ENCODE measurements at regions not wholly inside any gene's neighbourhood (a gene's known extent, or its start where the extent isn't known, plus 50 kb on each side); places are given as distances from the start of the nearest gene placed in this dataset.

DNA sequence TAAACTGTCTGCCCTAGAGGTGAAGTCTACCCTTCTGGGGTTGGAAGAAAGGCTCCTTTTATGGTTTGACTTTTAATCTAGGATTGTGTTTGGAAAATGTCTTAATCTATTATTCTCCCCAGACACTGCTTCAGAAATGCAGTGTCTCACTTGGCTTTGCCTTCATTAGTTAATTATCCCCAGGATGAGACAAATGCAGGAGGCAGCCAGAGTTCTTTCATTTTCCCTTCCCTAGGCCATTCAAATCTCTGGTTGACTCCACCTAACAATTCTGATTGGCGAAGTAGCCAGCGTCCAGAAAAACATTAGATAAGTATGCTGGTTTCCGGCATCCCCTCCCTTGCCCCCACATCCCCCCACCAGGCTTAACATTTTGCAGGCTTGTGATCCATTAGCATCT is 325.8 kb upstream of the PBX1 start:
- H3K4me1 ChIP-seq (replicated peaks in 1 of 2; ENCODE audit: control insufficient read depth in 2 of 2, insufficient read depth in 2 of 2, low read length in 2 of 2), result no peaks in the 10 kb centered on the region
- no peaks in the 10 kb centered on the region for H4K20me1 ChIP-seq (replicated peaks; ENCODE audit: control insufficient read depth, insufficient read depth, low read length)
- CTCF ChIA-PET (ENCODE audit: low intra/inter-chr PET ratio), result no interaction called here
- POLR2A ChIA-PET, result no interaction called here
- no peak for DNase-seq (ENCODE audit: extremely low read depth in 1 of 4, low spot score in 3 of 4)
- WGBS (ENCODE audit: insufficient coverage, low coverage, missing lambda C conversion rate), result 0% methylated on average over 3 of the region's 3 CpGs
- H3K9ac ChIP-seq (ENCODE audit: insufficient read depth in 1 of 2, low read depth in 2 of 2, low read length in 2 of 2), result no peak overlapping the region
- no peaks in the 10 kb centered on the region for H3K9me1 ChIP-seq (ENCODE audit: control insufficient read depth, insufficient read depth, low read length)
- H2AFZ ChIP-seq (ENCODE audit: low read depth, low read length), result no peak overlapping the region
- ATAC-seq, result no peak
- FAIRE-seq, result no peak
- intact Hi-C loops (cut with micrococcal nuclease), result no loop called here
- TF ChIP-seq ZBED1 (IDR thresholded peaks at IDR 0.05) (no peak), ZNF263 (CRISPR knock-in tag; IDR thresholded peaks at IDR 0.05; ENCODE audit: borderline replicate concordance) (no peak), ZNF232 (CRISPR knock-in tag; IDR thresholded peaks at IDR 0.05) (no peak), MCM3 (IDR thresholded peaks at IDR 0.05) (no peak), ZNF175 (CRISPR knock-in tag; IDR thresholded peaks at IDR 0.05; ENCODE audit: low read depth) (no peak), CCNT2 (IDR thresholded peaks at IDR 0.05; ENCODE audit: borderline replicate concordance, extremely low read depth, insufficient read length, low read depth, low read length) (no peak)
- H3K4me2 ChIP-seq (ENCODE audit: insufficient read depth, low read length), result no peak overlapping the region
- no peak overlapping the region for H3K27ac ChIP-seq (ENCODE audit: extremely low read depth, low read depth, low read length)
- no peaks in the 10 kb centered on the region for H3K9me3 ChIP-seq (replicated peaks; ENCODE audit: control insufficient read depth, insufficient read depth, low read depth, low read length)
- no peaks in the 10 kb centered on the region for H3K27me3 ChIP-seq (ENCODE audit: control insufficient read depth in 2 of 2, insufficient read depth in 2 of 2, low read length in 2 of 2)
- H3K4me3 ChIP-seq, result no peak overlapping the region
- H3K36me3 ChIP-seq (ENCODE audit: control insufficient read depth, insufficient read depth, low read length), result no peaks in the 10 kb centered on the region
- BruUV-seq (replicated peaks), result no TSS peak
- H3K79me2 ChIP-seq (ENCODE audit: control insufficient read depth, insufficient read depth, low read length), result no peaks in the 10 kb centered on the region
- in situ Hi-C loops (cut with MboI), result no loop called here

DNA sequence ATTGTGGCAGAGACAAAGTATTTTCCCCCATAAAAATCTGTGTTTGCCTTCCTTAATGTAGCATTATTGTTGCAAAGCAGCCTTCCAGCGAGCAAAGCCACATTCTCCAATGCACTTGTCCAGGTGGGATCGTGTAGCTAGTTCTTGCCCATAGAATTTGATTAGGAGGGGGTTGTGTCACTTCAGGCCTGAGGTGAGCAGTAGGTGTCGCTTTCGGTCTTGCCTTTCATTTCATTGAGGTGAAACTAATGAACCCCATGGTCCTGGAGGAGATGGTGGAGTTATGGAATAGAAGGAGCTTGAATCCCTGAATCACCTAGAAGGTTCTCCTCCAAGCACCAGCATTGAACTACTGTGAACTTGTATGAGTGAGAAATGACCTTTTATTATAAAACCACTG is 318.9 kb upstream of the PBX1 start:
- DNase-seq (ENCODE audit: extremely low read depth in 1 of 4, low spot score in 3 of 4) (no peak), FAIRE-seq (no peak), ATAC-seq (no peak)
- 2% methylated on average over 4 of the region's 4 CpGs for WGBS (ENCODE audit: insufficient coverage, low coverage, missing lambda C conversion rate)
- Histone ChIP-seq H3K4me2 (ENCODE audit: insufficient read depth, low read length) (no peak overlapping the region), H4K20me1 (replicated peaks; ENCODE audit: control insufficient read depth, insufficient read depth, low read length) (no peaks in the 10 kb centered on the region), H3K9me3 (replicated peaks; ENCODE audit: control insufficient read depth, insufficient read depth, low read depth, low read length) (0 out of 2 replicates have a peak, but pooled peaks cover 4% of the 10 kb centered on the region), H3K36me3 (ENCODE audit: control insufficient read depth, insufficient read depth, low read length) (no peaks in the 10 kb centered on the region), H3K27me3 (ENCODE audit: control insufficient read depth in 2 of 2, insufficient read depth in 2 of 2, low read length in 2 of 2) (no peaks in the 10 kb centered on the region), H3K27ac (ENCODE audit: extremely low read depth, low read depth, low read length) (no peak overlapping the region), H3K4me1 (replicated peaks in 1 of 2; ENCODE audit: control insufficient read depth in 2 of 2, insufficient read depth in 2 of 2, low read length in 2 of 2) (no peaks in the 10 kb centered on the region), H3K9me1 (ENCODE audit: control insufficient read depth, insufficient read depth, low read length) (no peaks in the 10 kb centered on the region), H3K79me2 (ENCODE audit: control insufficient read depth, insufficient read depth, low read length) (no peaks in the 10 kb centered on the region), H2AFZ (ENCODE audit: low read depth, low read length) (no peak overlapping the region), H3K4me3 (no peak overlapping the region), H3K9ac (ENCODE audit: insufficient read depth in 1 of 2, low read depth in 2 of 2, low read length in 2 of 2) (no peak overlapping the region)
- intact Hi-C loops (cut with micrococcal nuclease) (no loop called here), in situ Hi-C loops (cut with MboI) (no loop called here)
- POLR2A ChIA-PET, result no interaction called here
- BruUV-seq (replicated peaks), result no TSS peak
- CTCF ChIA-PET (ENCODE audit: low intra/inter-chr PET ratio), result no interaction called here
- TF ChIP-seq CBFB (CRISPR knock-in tag; IDR thresholded peaks at IDR 0.05), result no peak
- no peak for TF ChIP-seq FOXJ2 (tag; IDR thresholded peaks at IDR 0.05)
- no peak for TF ChIP-seq MIER1 (IDR thresholded peaks at IDR 0.05; ENCODE audit: low read depth)
- no peak for TF ChIP-seq ZBTB1 (CRISPR knock-in tag; IDR thresholded peaks at IDR 0.05; ENCODE audit: borderline replicate concordance, low read depth)
- no peak for TF ChIP-seq PHF20 (IDR thresholded peaks at IDR 0.05; ENCODE audit: partially characterized antibody)
- TF ChIP-seq ZNF830 (CRISPR knock-in tag; IDR thresholded peaks at IDR 0.05), result no peak
- TF ChIP-seq, protein P1, sequence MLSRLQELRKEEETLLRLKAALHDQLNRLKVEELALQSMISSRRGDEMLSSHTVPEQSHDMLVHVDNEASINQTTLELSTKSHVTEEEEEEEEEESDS (CRISPR knock-in tag; IDR thresholded peaks at IDR 0.05), result no peak
- TF ChIP-seq, protein P2, sequence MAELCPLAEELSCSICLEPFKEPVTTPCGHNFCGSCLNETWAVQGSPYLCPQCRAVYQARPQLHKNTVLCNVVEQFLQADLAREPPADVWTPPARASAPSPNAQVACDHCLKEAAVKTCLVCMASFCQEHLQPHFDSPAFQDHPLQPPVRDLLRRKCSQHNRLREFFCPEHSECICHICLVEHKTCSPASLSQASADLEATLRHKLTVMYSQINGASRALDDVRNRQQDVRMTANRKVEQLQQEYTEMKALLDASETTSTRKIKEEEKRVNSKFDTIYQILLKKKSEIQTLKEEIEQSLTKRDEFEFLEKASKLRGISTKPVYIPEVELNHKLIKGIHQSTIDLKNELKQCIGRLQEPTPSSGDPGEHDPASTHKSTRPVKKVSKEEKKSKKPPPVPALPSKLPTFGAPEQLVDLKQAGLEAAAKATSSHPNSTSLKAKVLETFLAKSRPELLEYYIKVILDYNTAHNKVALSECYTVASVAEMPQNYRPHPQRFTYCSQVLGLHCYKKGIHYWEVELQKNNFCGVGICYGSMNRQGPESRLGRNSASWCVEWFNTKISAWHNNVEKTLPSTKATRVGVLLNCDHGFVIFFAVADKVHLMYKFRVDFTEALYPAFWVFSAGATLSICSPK (IDR thresholded peaks at IDR 0.05; ENCODE audit: borderline replicate concordance), result no peak
- TF ChIP-seq PURB (CRISPR knock-in tag; IDR thresholded peaks at IDR 0.05; ENCODE audit: low read depth), result no peak
- TF ChIP-seq KDM5B (IDR thresholded peaks at IDR 0.05; ENCODE audit: insufficient replicate concordance, low read depth, low read length), result no peak
- TF ChIP-seq ZNF282 (CRISPR knock-in tag; IDR thresholded peaks at IDR 0.05), result no peak

Data from K562 (cell line).